CD4-positive, alpha-beta T cell (primary cell): ENCODE measurements at regions not wholly inside any gene's neighbourhood (a gene's known extent, or its start where the extent isn't known, plus 50 kb on each side); places are given as distances from the start of the nearest gene placed in this dataset.

Experiments
- ATAC-seq: fragments of 200-7000 bp; cut with Tn5 transposase; one replicate; pipeline ENCODE4 v1.10.0; 2022; ENCODE audit warnings: mild to moderate bottlenecking; ENCODE audit not compliant: poor library complexity
- CTCF ChIA-PET: fragments of 350-600 bp; sonication (Branson Sonifier 250); formaldehyde crosslinking; loops from one replicate; lab custom pipeline; 2021; ENCODE audit warnings: antibody characterized with exemption, inconsistent platforms; lab: Charles Lee
- POLR2A ChIA-PET: fragments of 350-600 bp; sonication (Branson Sonifier 250); formaldehyde crosslinking; loops from one replicate; lab custom pipeline; 2021; ENCODE audit warnings: antibody characterized with exemption, inconsistent platforms; lab: Charles Lee
- DNase-seq, 14 experiments: peaks; one replicate each; pipeline ENCODE4 v3.0.0-alpha.2; 2013 to 2020; ENCODE audit warnings: mixed read lengths in 2 of 14
- H3K27ac ChIP-seq, 2 donors: one replicate each; pipeline versions ENCODE4 v1.5.1 to v1.7.0; 2013; ENCODE audit warnings: low read length in 2 of 2, low read depth in 1 of 2, mild to moderate bottlenecking in 1 of 2
- H3K27me3 ChIP-seq, 2 experiments: 1 replicate in 1 of 2; 2 replicates in 1 of 2; pipeline versions ENCODE4 v1.6.1 to v1.7.0; 2013; ENCODE audit warnings: low read length in 2 of 2, control low read depth in 1 of 2, mild to moderate bottlenecking in 1 of 2, moderate library complexity in 1 of 2; ENCODE audit not compliant: insufficient read depth in 2 of 2, control insufficient read depth in 1 of 2
- H3K36me3 ChIP-seq: one replicate; pipeline ENCODE4 v1.6.1; 2013; ENCODE audit warnings: low read length, control low read depth; ENCODE audit not compliant: insufficient read depth
- H3K4me1 ChIP-seq: one replicate; pipeline ENCODE4 v1.6.1; 2013; ENCODE audit warnings: low read length, control low read depth; ENCODE audit not compliant: insufficient read depth
- H3K4me3 ChIP-seq: one replicate; pipeline ENCODE4 v1.5.1; 2013; ENCODE audit warnings: mild to moderate bottlenecking, low read length, moderate library complexity
- H3K9me3 ChIP-seq, 2 experiments: 1 replicate in 1 of 2; 2 replicates in 1 of 2; pipeline versions ENCODE4 v1.6.1 to v1.7.0; 2013; ENCODE audit warnings: low read length in 2 of 2, mild to moderate bottlenecking in 2 of 2, control low read depth in 1 of 2, moderate library complexity in 1 of 2; ENCODE audit not compliant: control insufficient read depth in 1 of 2, insufficient read depth in 1 of 2
- H3K27ac Mint-ChIP-seq: one replicate; pipeline ENCODE4 v1.8.0; 2020; ENCODE audit warnings: mixed read lengths
- H3K27me3 Mint-ChIP-seq: one replicate; pipeline ENCODE4 v1.8.0; 2021; ENCODE audit warnings: mixed read lengths
- H3K36me3 Mint-ChIP-seq: one replicate; pipeline ENCODE4 v1.8.0; 2021; ENCODE audit warnings: low read depth, mixed read lengths
- H3K4me1 Mint-ChIP-seq: one replicate; pipeline ENCODE4 v1.8.0; 2021; ENCODE audit warnings: low read depth, mixed read lengths
- H3K4me3 Mint-ChIP-seq: one replicate; pipeline ENCODE4 v1.8.0; 2020; ENCODE audit warnings: mild to moderate bottlenecking, mixed read lengths
- H3K9me3 Mint-ChIP-seq: one replicate; pipeline ENCODE4 v1.8.0; 2020; ENCODE audit warnings: mixed read lengths
- CTCF ChIP-seq: fragments of 200-600 bp; IDR thresholded peaks from one replicate; pipeline ENCODE4 v1.8.0; 2022; ENCODE audit warnings: antibody characterized with exemption, mild to moderate bottlenecking
- intact Hi-C, 2 experiments: fragments of 100-400 bp; cut with DNase I in 1 of 2; cut with micrococcal nuclease in 1 of 2; formaldehyde crosslinking; loops; one replicate each; pipeline versions ENCODE4 v1.15.1 to v1.9.0; 2023 to 2025; cut with DNase I, micrococcal nuclease

- H3K4me3 ChIP-seq, result no peak overlapping the region
- H3K36me3 ChIP-seq, result no peaks in the 10 kb centered on the region
- ATAC-seq (no peak), DNase-seq (no peak)
- TF ChIP-seq CTCF, result no peak
- no peak overlapping the region for H3K4me3 Mint-ChIP-seq
- H3K36me3 Mint-ChIP-seq, result no peaks in the 10 kb centered on the region
- H3K9me3 Mint-ChIP-seq, result no peaks in the 10 kb centered on the region
- H3K27ac ChIP-seq, result no peak overlapping the region
- no peaks in the 10 kb centered on the region for H3K9me3 ChIP-seq
- intact Hi-C loops, result no loop called here
- ChIA-PET CTCF (no interaction called here), POLR2A (no interaction called here)
- H3K4me1 Mint-ChIP-seq, result no peaks in the 10 kb centered on the region
- H3K27ac Mint-ChIP-seq, result no peak overlapping the region
- H3K4me1 ChIP-seq, result no peaks in the 10 kb centered on the region
- H3K27me3 Mint-ChIP-seq, result peaks cover 8% of the 10 kb centered on the region
- H3K27me3 ChIP-seq, result peaks cover 0 to 9% of the 10 kb centered on the region in 2 experiments
Measured at GRCh38 chr3:102302020-102302419, 132.8 kb upstream of the ZPLD1 start.

- no peaks in the 10 kb centered on the region for H3K9me3 ChIP-seq
- intact Hi-C loops, result no loop called here
Measured at GRCh38 chr3:102304550-102304949, 130.3 kb upstream of the ZPLD1 start.

GRCh38 chr3:102307442-102307841 lies 127.4 kb upstream of the ZPLD1 start:
- Histone ChIP-seq H3K27me3 (peaks cover 0 to 5% of the 10 kb centered on the region in 2 experiments), H3K27ac (no peak overlapping the region), H3K4me3 (no peak overlapping the region), H3K36me3 (no peaks in the 10 kb centered on the region), H3K9me3 (no peaks in the 10 kb centered on the region), H3K4me1 (no peaks in the 10 kb centered on the region)
- intact Hi-C loops, result no loop called here
- POLR2A ChIA-PET, result no interaction called here
- Mint-ChIP-seq H3K9me3 (no peaks in the 10 kb centered on the region), H3K4me3 (no peak overlapping the region), H3K27me3 (peaks cover 15% of the 10 kb centered on the region), H3K36me3 (no peaks in the 10 kb centered on the region), H3K27ac (no peak overlapping the region), H3K4me1 (no peaks in the 10 kb centered on the region)
- no peak for TF ChIP-seq CTCF
- no peak for ATAC-seq
- CTCF ChIA-PET, result interaction anchor here (1.0 kb wide), 1 partner anchor 78 kb away, joined by 3 read pairs; no protein-coding TSS in a partner anchor
- no peak for DNase-seq

More at GRCh38 chr3:102304550-102304949, 130.3 kb upstream of the ZPLD1 start:
- Histone ChIP-seq H3K27ac (no peak overlapping the region), H3K27me3 (peaks cover 0 to 9% of the 10 kb centered on the region in 2 experiments), H3K36me3 (no peaks in the 10 kb centered on the region), H3K4me1 (no peaks in the 10 kb centered on the region), H3K4me3 (no peak overlapping the region)
- ChIA-PET CTCF (no interaction called here), POLR2A (no interaction called here)
- no peak for TF ChIP-seq CTCF
- no peak overlapping the region for H3K27ac Mint-ChIP-seq
- ATAC-seq (no peak), DNase-seq (no peak)
- no peaks in the 10 kb centered on the region for H3K36me3 Mint-ChIP-seq
- H3K4me1 Mint-ChIP-seq, result no peaks in the 10 kb centered on the region
- no peak overlapping the region for H3K4me3 Mint-ChIP-seq
- peaks cover 15% of the 10 kb centered on the region for H3K27me3 Mint-ChIP-seq
- no peaks in the 10 kb centered on the region for H3K9me3 Mint-ChIP-seq
